CD4-positive, alpha-beta T cell (primary cell): ENCODE measurements at regions not wholly inside any gene's neighbourhood (a gene's known extent, or its start where the extent isn't known, plus 50 kb on each side); places are given as distances from the start of the nearest gene placed in this dataset.

Experiments
- ATAC-seq: fragments of 200-7000 bp; cut with Tn5 transposase; one replicate; pipeline ENCODE4 v1.10.0; 2022; ENCODE audit warnings: mild to moderate bottlenecking; ENCODE audit not compliant: poor library complexity
- CTCF ChIA-PET: fragments of 350-600 bp; sonication (Branson Sonifier 250); formaldehyde crosslinking; loops from one replicate; lab custom pipeline; 2021; ENCODE audit warnings: antibody characterized with exemption, inconsistent platforms; lab: Charles Lee
- POLR2A ChIA-PET: fragments of 350-600 bp; sonication (Branson Sonifier 250); formaldehyde crosslinking; loops from one replicate; lab custom pipeline; 2021; ENCODE audit warnings: antibody characterized with exemption, inconsistent platforms; lab: Charles Lee
- DNase-seq, 14 experiments: peaks; one replicate each; pipeline ENCODE4 v3.0.0-alpha.2; 2013 to 2020; ENCODE audit warnings: mixed read lengths in 2 of 14
- H3K27ac ChIP-seq, 2 donors: one replicate each; pipeline versions ENCODE4 v1.5.1 to v1.7.0; 2013; ENCODE audit warnings: low read length in 2 of 2, low read depth in 1 of 2, mild to moderate bottlenecking in 1 of 2
- H3K27me3 ChIP-seq, 2 experiments: 1 replicate in 1 of 2; 2 replicates in 1 of 2; pipeline versions ENCODE4 v1.6.1 to v1.7.0; 2013; ENCODE audit warnings: low read length in 2 of 2, control low read depth in 1 of 2, mild to moderate bottlenecking in 1 of 2, moderate library complexity in 1 of 2; ENCODE audit not compliant: insufficient read depth in 2 of 2, control insufficient read depth in 1 of 2
- H3K36me3 ChIP-seq: one replicate; pipeline ENCODE4 v1.6.1; 2013; ENCODE audit warnings: low read length, control low read depth; ENCODE audit not compliant: insufficient read depth
- H3K4me1 ChIP-seq: one replicate; pipeline ENCODE4 v1.6.1; 2013; ENCODE audit warnings: low read length, control low read depth; ENCODE audit not compliant: insufficient read depth
- H3K4me3 ChIP-seq: one replicate; pipeline ENCODE4 v1.5.1; 2013; ENCODE audit warnings: mild to moderate bottlenecking, low read length, moderate library complexity
- H3K9me3 ChIP-seq, 2 experiments: 1 replicate in 1 of 2; 2 replicates in 1 of 2; pipeline versions ENCODE4 v1.6.1 to v1.7.0; 2013; ENCODE audit warnings: low read length in 2 of 2, mild to moderate bottlenecking in 2 of 2, control low read depth in 1 of 2, moderate library complexity in 1 of 2; ENCODE audit not compliant: control insufficient read depth in 1 of 2, insufficient read depth in 1 of 2
- H3K27ac Mint-ChIP-seq: one replicate; pipeline ENCODE4 v1.8.0; 2020; ENCODE audit warnings: mixed read lengths
- H3K27me3 Mint-ChIP-seq: one replicate; pipeline ENCODE4 v1.8.0; 2021; ENCODE audit warnings: mixed read lengths
- H3K36me3 Mint-ChIP-seq: one replicate; pipeline ENCODE4 v1.8.0; 2021; ENCODE audit warnings: low read depth, mixed read lengths
- H3K4me1 Mint-ChIP-seq: one replicate; pipeline ENCODE4 v1.8.0; 2021; ENCODE audit warnings: low read depth, mixed read lengths
- H3K4me3 Mint-ChIP-seq: one replicate; pipeline ENCODE4 v1.8.0; 2020; ENCODE audit warnings: mild to moderate bottlenecking, mixed read lengths
- H3K9me3 Mint-ChIP-seq: one replicate; pipeline ENCODE4 v1.8.0; 2020; ENCODE audit warnings: mixed read lengths
- CTCF ChIP-seq: fragments of 200-600 bp; IDR thresholded peaks from one replicate; pipeline ENCODE4 v1.8.0; 2022; ENCODE audit warnings: antibody characterized with exemption, mild to moderate bottlenecking
- intact Hi-C, 2 experiments: fragments of 100-400 bp; cut with DNase I in 1 of 2; cut with micrococcal nuclease in 1 of 2; formaldehyde crosslinking; loops; one replicate each; pipeline versions ENCODE4 v1.15.1 to v1.9.0; 2023 to 2025; cut with DNase I, micrococcal nuclease

- no peak overlapping the region for H3K4me3 ChIP-seq
- H3K36me3 Mint-ChIP-seq = no peaks in the 10 kb centered on the region
- H3K4me3 Mint-ChIP-seq = no peak overlapping the region
- no peaks in the 10 kb centered on the region for H3K36me3 ChIP-seq
- ChIA-PET POLR2A (no interaction called here), CTCF (no interaction called here)
- no peak for ATAC-seq
- H3K27me3 Mint-ChIP-seq = no peaks in the 10 kb centered on the region
- H3K4me1 ChIP-seq = no peaks in the 10 kb centered on the region
- H3K27ac ChIP-seq = no peak overlapping the region
- intact Hi-C loops = no loop called here
- H3K4me1 Mint-ChIP-seq = no peaks in the 10 kb centered on the region
- no peaks in the 10 kb centered on the region for H3K9me3 Mint-ChIP-seq
- DNase-seq = no peak
- TF ChIP-seq CTCF = no peak
- no peaks in the 10 kb centered on the region for H3K27me3 ChIP-seq
- H3K9me3 ChIP-seq = no peaks in the 10 kb centered on the region
- no peak overlapping the region for H3K27ac Mint-ChIP-seq
Measured at GRCh38 chr3:3701949-3702348, 97.3 kb upstream of the LRRN1 start.

- H3K4me3 ChIP-seq = no peak overlapping the region
- no peaks in the 10 kb centered on the region for H3K36me3 Mint-ChIP-seq
- intact Hi-C loops = no loop called here
- H3K9me3 Mint-ChIP-seq = no peaks in the 10 kb centered on the region
- H3K9me3 ChIP-seq = no peaks in the 10 kb centered on the region
- ChIA-PET CTCF (interaction anchor here (1.1 kb wide), 1 partner anchor 23 kb away, joined by 3 read pairs; no protein-coding TSS in a partner anchor), POLR2A (interaction anchor here (1.5 kb wide), 1 partner anchor 12 kb away, joined by 3 read pairs; no protein-coding TSS in a partner anchor)
- no peaks in the 10 kb centered on the region for H3K4me1 Mint-ChIP-seq
- H3K4me1 ChIP-seq = no peaks in the 10 kb centered on the region
- no peak overlapping the region for H3K4me3 Mint-ChIP-seq
- no peak for TF ChIP-seq CTCF
- no peak overlapping the region for H3K27ac Mint-ChIP-seq
- no peak overlapping the region for H3K27ac ChIP-seq
- ATAC-seq (no peak), DNase-seq (no peak)
- no peaks in the 10 kb centered on the region for H3K36me3 ChIP-seq
- H3K27me3 Mint-ChIP-seq = no peaks in the 10 kb centered on the region
- H3K27me3 ChIP-seq = no peaks in the 10 kb centered on the region
Measured at GRCh38 chr3:3699816-3700633, 99.2 kb upstream of the LRRN1 start.

- H3K4me3 ChIP-seq = no peak overlapping the region
- no peak overlapping the region for H3K27ac ChIP-seq
- H3K27me3 ChIP-seq = no peaks in the 10 kb centered on the region
- no peaks in the 10 kb centered on the region for H3K9me3 ChIP-seq
- H3K36me3 ChIP-seq = no peaks in the 10 kb centered on the region
- intact Hi-C loops = no loop called here
- Mint-ChIP-seq H3K27me3 (no peaks in the 10 kb centered on the region), H3K27ac (no peak overlapping the region), H3K4me3 (no peak overlapping the region), H3K36me3 (no peaks in the 10 kb centered on the region), H3K4me1 (no peaks in the 10 kb centered on the region), H3K9me3 (no peaks in the 10 kb centered on the region)
- DNase-seq = no peak
- TF ChIP-seq CTCF = no peak
- H3K4me1 ChIP-seq = no peaks in the 10 kb centered on the region
- ChIA-PET CTCF (no interaction called here), POLR2A (interaction anchor here (1.5 kb wide), 1 partner anchor 13 kb away, joined by 3 read pairs; no protein-coding TSS in a partner anchor)
- no peak for ATAC-seq
Measured at GRCh38 chr3:3699407-3699806, 99.8 kb upstream of the LRRN1 start.
